ENCODE measurements at regions not wholly inside any gene's neighbourhood (a gene's known extent, or its start where the extent isn't known, plus 50 kb on each side); places are given as distances from the start of the nearest gene placed in this dataset.
A peak's percentile ranks its signal among the peaks of the same experiment; 100 is the strongest.
"Not testable (repeated sequence)": the region's sequence is repeated elsewhere in the genome, so short reads cannot be mapped to it uniquely, and the experiment has no call there.

- intact Hi-C loops (cut with micrococcal nuclease), result no loop called here
- DNase-seq, result no peak
- ATAC-seq, result no peak
Measured at GRCh38 chr5:2096887-2097505, 214.3 kb upstream of the IRX4 start.

DNA sequence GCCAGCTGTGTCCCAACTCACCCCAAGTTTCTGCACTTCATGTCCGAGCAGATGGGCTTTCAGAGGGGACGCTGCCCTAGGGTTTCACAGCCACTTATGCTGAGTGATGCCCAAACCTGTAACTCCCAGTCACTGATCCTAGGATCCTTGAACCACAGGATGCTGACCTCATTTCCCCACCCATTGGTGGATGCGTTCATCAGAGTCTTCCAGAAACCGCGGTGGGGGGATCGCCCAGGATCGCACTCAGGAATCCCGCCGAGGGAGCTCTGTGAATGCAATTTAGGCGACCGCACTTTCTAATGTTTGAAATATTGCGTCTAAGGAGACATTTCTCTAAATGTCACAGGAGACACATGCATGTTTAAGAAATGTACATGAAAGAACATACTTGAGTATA is 212.3 kb upstream of the IRX4 start:
- intact Hi-C loops (cut with micrococcal nuclease), result no loop called here
- no peak for DNase-seq
- no peak for ATAC-seq

- intact Hi-C loops (cut with micrococcal nuclease), result no loop called here
- DNase-seq (no peak), ATAC-seq (peak; percentile 70)
Measured at GRCh38 chr5:2094616-2094995, 211.9 kb upstream of the IRX4 start.

DNA sequence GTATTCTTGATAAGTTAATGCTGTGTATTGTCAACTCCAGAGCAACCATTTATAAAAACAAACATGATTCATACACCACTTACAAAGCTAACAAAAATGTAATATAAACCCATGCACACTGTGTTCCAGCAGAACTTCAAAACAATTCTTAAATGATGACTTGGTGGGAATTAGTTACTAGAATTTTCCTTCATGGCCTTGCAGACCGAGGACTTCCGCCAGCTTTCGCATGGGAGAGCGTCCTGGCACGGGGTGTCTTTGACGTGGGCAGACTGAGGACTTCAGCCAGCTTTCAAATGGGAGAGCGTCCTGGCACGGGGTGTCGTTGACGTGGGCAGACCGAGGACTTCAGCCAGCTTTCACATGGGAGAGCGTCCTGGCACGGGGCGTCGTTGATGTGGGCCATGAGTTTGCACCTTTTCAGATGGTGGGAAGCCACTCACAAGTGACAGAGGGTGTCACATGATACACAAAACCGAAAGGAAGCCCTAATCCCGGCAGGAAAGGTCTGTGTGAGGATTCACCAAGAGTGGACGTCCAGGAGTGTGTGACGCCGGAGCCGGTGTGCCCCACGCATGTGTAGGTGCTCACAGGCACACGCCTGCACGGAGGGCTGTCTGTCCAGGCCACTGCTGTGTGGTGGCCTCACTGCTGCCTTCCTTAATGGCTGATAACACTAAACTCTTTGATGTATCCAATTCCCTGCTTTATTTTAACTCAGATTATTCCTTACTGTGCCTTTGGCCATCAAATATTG is 211.3 kb upstream of the IRX4 start:
- intact Hi-C loops (cut with micrococcal nuclease), result no loop called here
- DNase-seq (peak; percentile 39), ATAC-seq (peak; percentile 72)

DNA sequence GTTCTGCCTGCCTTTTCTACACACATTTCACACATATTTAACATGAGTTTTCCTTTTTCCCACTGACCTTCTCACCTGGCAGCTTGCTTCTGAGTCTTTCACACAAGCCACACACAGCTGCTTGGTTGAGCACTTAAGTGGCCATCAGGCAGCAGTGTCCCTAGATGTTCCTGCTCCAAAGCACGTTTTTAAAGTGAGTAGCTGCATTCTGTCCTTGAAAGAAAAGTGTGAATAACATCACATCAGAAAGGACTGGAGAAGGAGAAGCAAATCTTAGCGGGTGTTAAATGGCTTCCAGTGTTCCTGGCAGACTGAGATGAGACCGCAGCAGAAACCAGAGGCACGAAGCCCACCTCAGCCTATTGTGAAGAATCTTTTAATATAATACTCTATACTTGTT is 209.2 kb upstream of the IRX4 start:
- no peak for DNase-seq
- ATAC-seq, result no peak
- intact Hi-C loops (cut with micrococcal nuclease), result no loop called here

- no peak for DNase-seq
- intact Hi-C loops (cut with micrococcal nuclease), result no loop called here
- ATAC-seq, result no peak
Measured at GRCh38 chr5:2087980-2088379, 205.3 kb upstream of the IRX4 start.

DNA sequence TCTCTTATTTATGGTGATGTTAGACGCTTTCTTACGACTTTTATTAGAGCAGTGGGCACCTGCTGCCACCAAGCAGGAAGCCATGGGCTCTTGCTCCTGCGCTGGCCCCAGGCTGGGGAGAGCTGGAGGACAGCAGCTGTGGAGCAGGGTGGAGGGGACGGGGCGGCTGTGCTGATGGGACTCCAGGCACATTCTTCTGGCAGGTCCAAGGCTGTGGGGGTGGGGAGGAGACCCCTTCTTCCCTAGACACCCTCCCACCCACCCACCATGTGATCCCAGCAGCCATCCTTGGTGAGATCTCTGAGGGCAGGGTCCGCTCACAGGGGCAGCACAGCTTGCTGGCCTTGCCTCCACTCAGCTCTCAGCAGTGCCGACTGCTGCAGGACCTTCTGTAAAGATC is 192.6 kb upstream of the IRX4 start:
- intact Hi-C loops (cut with micrococcal nuclease), result no loop called here
- ATAC-seq (no peak), DNase-seq (no peak)

- no peak for DNase-seq
- intact Hi-C loops (cut with micrococcal nuclease), result no loop called here
Measured at GRCh38 chr5:2071562-2071961, 188.8 kb upstream of the IRX4 start.

DNA sequence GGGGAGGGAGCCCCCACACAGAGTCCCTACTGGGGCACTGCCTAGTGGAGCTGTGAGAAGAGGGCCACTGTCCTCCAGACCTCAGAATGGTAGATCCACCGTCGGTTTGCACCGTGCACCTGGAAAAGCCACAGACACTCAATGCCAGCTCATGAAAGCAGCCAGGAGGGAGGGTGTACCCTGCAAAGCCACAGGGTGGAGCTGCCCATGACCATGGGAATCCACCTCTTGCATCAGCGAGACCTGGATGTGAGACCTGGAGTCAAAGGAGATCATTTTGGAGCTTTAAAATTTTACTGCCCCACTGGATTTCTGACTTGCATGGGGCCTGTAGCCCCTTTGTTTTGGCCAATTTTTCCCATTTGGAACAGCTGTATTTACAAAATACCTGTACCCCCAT is 188.1 kb upstream of the IRX4 start:
- DNase-seq; intact Hi-C loops (cut with micrococcal nuclease); ATAC-seq: not testable (repeated sequence)

More at GRCh38 chr5:2071562-2071961, 188.8 kb upstream of the IRX4 start:
- no peak for ATAC-seq

DNA sequence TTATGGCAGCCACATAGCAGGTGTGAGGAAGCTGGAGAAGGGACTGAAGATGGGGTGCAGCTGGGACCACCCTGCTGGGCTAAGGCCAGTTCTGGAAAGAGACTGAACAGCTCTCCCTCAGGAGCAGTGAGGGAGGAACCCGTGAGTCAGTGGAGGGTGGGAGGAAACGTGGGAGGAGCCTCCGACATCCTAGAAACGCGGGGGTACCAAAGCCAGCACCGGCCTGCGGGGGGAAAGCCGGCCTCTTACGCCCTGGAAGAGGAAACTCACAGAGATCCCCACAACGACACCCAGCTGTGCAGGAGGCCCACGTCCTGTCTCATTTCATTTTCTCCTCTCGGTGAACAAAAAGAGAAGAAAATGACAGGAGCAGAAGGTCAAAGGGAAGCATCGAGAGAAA is 185.8 kb upstream of the IRX4 start:
- intact Hi-C loops (cut with micrococcal nuclease), result no loop called here
- ATAC-seq (no peak), DNase-seq (no peak)

DNA sequence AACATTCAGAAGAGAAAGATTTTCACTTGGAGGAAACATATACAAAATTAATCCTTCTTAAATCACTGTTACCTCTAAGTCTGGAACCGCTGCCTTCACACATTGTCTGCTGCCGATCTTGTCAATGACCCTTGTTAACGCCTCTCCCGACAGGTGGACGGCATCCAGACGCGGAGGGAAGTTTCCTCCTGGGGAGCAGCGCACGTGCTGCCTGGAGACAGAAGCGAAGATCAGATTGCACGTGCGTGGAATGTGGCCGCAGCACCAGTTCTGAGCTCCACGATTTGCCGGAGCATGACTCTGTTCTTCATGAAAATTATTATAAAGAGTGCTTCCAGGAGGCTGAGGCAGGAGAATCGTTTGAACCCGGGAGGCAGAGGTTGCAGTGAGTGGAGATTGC is 183.6 kb upstream of the IRX4 start:
- ATAC-seq (no peak), DNase-seq (no peak)
- intact Hi-C loops (cut with micrococcal nuclease), result no loop called here

- intact Hi-C loops (cut with micrococcal nuclease); ATAC-seq; DNase-seq: not testable (repeated sequence)
Measured at GRCh38 chr5:2063380-2063779, 180.7 kb upstream of the IRX4 start.

- intact Hi-C loops (cut with micrococcal nuclease), result no loop called here
- ATAC-seq, result no peak
- no peak for DNase-seq
Measured at GRCh38 chr5:2052687-2053086, 170.0 kb upstream of the IRX4 start.

DNA sequence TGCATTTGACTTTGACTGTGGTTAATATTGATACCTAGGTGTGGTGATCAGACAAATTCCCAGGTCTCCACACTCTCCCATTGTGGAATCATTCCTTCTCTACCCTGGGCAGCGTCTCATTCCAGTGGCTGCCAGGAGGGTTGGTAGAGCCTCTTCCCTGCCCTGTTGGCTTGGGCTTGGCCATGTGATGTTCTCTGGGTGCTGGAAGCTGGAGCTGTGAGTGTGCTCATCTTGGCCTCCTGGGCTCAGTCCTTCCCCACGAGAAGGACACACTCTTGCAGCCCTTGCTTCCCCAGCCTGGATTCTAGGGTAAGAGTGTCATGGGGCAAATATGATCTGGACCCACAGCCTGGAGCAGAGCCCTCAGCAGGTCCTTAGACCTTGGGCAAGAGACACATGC is 167.2 kb upstream of the IRX4 start:
- no peak for DNase-seq
- intact Hi-C loops (cut with micrococcal nuclease), result no loop called here
- ATAC-seq, result no peak

DNA sequence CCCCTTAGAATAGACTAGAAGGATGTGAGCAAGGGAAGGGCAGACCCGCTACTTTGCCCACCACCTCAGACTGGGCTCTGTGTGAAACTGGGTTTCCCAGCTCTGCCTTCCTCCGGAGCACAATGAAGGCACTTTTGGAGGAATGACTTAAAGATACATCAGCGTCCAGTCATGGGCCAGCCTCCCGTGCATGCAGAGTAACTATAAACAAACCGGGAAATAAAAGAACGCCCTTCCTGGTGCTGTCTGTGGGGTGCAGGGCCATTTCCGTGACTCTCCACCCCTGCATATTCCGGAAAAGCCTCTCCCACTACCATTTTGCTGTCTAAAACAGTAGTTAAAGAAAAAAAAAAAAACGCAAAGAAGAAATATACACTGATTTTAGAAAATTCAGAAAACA is 165.9 kb upstream of the IRX4 start:
- ATAC-seq (no peak), DNase-seq (no peak)
- intact Hi-C loops (cut with micrococcal nuclease), result no loop called here

DNA sequence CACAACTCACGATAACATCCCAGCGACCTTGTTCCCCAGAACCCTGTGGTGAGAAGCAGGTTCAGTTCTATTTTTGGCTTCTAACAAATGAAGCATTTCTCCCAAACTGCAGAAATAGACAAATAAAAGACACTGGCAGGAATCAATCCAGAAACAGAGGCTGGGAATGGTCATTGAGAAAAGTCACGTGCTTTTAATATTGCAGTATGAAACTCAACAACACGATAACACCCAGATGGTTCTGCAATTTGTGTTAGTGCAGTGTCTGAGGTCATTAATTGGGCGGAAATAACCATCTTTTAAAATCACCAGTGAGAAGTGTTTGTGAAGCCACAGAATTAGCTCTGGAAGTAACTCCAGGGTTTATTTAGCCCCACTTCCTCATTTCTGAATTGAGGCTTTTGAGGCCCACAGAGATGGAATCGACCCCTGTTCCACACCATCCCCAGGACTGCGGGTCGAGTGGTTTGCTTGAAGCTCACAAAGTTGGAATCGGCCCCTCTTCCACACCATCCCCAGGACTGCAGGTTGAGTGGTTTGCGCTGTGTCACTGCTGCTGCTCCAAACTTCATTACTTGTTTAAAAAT is 164.7 kb upstream of the IRX4 start:
- no peak for ATAC-seq
- intact Hi-C loops (cut with micrococcal nuclease), result no loop called here

DNA sequence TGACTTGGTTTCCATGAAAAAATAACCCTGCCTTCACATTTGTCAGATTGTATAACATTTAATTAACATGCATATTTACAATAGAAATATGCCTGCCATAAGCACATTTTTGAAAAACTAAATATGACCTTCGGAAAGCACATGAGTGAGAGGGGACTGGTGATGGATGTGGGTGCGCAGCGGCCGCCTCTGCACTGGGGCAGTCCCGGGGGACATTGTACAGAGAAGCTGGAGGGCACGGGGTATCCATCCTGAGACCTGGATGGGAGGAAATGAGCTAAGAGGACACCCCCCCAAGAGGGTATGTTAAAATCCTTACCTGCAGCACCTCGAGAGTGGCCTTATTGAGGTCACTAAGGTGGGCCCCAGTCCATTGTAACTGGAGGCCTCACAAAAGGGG is 161.3 kb upstream of the IRX4 start:
- ATAC-seq (no peak), DNase-seq (no peak)
- intact Hi-C loops (cut with micrococcal nuclease), result no loop called here

More for the DNA sequence above, 164.7 kb upstream of the IRX4 start:
- DNase-seq, result no peak

DNA sequence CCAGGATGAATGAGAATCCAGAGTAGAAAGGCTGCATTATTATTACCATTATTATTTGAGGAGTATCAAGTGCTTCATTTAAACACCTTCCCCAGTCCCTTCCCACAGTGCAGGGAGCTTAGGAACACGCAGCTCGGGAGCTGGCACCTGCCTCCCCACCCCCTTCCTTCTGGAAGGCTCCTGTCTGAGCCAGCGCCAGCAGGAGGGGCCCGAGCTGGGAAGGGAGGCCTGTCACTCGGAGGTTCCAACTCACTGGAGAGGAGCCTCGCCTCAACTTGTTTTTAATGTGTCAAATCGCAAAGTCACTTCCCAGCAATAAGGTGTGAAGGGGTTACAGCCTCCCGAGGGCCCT is 156.4 kb upstream of the IRX4 start:
- peak; percentile 27 for ATAC-seq
- DNase-seq, result no peak
- intact Hi-C loops (cut with micrococcal nuclease), result no loop called here

GRCh38 chr5:2038321-2039179 is 155.8 kb upstream of the IRX4 start:
- DNase-seq, result peak; percentile 86
- peak; percentile 98 for ATAC-seq
- intact Hi-C loops (cut with micrococcal nuclease), result no loop called here

DNA sequence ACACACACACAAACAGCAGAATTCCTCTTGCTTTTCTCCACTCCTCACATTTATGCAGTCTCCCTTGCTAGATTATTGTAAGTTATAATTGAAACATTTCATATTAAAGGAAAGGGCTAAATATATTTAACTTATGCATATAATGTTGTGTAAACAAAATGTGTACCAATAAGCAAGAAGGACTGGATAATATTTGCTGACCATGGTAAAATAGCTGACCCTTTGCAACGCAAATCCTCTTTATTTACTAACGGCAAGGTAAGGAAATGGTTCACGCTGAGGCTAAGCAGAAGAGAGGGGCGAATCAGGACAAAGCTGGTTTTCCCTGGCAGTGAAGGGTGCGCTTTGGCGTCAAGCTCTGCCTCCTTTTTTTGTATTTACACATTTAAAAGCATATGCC is 154.2 kb upstream of the IRX4 start:
- DNase-seq, result no peak
- no peak for ATAC-seq
- intact Hi-C loops (cut with micrococcal nuclease), result no loop called here
